GM12872 (cell line): ENCODE measurements at regions not wholly inside any gene's neighbourhood (a gene's known extent, or its start where the extent isn't known, plus 50 kb on each side); places are given as distances from the start of the nearest gene placed in this dataset.

Source experiments
- TF ChIP-seq, protein P1 (sequence below): IDR thresholded peaks from 3 replicates; pipeline ENCODE4 v1.5.1; 2011; ENCODE audit warnings: low read depth, mild to moderate bottlenecking, low read length, moderate library complexity; ENCODE audit not compliant: insufficient read depth

DNA sequence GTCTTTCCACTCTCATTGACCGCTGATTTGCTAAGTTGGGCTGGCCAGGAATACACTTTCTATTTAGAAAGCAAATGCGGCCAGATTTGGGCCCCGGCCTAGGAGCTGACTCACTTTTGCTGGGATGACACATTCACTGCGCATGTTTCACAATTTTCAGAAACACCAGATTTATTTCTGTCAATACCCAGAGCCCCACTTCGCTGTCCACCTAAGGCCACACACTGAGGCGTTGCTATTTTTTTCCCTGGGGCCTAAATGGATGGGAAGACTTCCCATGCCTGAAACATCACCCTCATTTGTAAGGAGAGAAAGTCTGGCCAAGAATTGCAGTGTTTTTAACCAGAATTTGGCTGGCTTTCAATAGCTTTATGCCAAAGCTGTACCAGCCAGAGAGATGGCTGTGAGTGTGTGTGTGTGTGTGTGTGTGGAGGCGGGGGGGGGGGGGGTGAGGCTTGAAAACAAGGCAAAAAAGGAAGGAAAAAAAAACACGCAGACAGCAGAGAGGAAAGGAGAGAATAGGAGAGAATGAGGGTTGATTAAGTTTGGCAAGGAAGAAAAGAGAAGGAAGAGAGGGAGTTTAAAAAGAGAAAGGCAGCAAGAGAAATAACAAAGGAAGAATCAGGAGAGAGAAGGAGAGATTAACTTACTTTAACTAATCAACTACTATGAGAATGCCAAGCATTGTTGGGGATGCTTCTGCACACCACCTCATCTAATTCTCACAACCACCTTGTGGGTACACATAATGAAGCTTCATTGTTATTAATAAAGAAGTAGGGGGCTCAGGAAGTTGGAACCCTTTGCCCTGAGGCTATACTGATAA lies 261.4 kb upstream of the KLF4 start:
- TF ChIP-seq, protein P1, sequence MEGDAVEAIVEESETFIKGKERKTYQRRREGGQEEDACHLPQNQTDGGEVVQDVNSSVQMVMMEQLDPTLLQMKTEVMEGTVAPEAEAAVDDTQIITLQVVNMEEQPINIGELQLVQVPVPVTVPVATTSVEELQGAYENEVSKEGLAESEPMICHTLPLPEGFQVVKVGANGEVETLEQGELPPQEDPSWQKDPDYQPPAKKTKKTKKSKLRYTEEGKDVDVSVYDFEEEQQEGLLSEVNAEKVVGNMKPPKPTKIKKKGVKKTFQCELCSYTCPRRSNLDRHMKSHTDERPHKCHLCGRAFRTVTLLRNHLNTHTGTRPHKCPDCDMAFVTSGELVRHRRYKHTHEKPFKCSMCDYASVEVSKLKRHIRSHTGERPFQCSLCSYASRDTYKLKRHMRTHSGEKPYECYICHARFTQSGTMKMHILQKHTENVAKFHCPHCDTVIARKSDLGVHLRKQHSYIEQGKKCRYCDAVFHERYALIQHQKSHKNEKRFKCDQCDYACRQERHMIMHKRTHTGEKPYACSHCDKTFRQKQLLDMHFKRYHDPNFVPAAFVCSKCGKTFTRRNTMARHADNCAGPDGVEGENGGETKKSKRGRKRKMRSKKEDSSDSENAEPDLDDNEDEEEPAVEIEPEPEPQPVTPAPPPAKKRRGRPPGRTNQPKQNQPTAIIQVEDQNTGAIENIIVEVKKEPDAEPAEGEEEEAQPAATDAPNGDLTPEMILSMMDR: no peak

DNA sequence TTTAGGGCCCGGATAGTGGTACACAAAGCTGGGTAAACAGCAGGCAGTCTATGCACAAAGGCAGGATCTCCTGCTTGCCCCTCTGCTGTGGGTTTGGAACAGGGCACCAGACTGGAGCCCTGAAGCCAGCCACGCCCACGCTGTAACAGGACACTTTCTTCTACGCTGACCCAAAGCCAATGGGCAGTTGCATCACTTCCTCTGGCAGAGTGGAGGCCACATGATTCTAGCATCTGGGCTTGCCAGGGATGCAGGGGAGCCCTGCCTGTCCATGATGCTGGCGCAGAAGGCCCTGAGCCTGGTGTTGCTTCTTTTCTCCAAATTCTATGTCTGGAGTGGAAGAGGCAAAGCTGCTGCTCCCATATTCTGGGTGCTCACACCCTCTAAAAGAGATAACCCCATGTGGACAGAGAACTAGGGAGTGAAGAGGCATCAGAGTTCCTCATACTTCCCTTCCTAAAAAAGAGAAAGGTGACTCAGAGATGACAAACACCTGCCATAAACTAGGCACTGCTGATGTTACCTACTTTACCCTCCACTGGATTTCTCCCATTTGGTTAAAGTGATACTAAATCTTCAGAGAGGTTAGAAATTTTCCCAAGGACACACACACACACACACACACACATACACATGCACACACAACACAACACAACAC lies 260.3 kb upstream of the KLF4 start:
- TF ChIP-seq, protein P1: no peak

DNA sequence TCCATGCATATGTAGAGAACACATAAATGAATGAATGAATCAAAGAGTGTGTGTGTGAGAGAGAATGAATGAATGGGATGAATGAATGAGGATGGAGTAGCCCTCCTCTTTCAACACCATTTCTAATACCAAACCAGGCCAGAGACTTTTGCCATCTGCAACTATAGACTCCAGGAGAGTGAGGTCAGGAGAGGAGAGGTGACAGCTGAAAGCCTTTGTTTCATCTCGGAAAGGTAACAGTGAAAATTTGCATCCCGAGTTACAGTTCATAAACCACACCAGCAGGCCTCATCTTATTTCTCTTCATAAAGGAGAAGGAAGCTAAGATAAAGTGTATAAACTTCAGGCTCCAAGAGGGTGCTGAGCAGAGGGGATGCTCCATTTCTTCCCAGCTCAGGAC lies 255.3 kb upstream of the KLF4 start:
- TF ChIP-seq, protein P1: no peak

DNA sequence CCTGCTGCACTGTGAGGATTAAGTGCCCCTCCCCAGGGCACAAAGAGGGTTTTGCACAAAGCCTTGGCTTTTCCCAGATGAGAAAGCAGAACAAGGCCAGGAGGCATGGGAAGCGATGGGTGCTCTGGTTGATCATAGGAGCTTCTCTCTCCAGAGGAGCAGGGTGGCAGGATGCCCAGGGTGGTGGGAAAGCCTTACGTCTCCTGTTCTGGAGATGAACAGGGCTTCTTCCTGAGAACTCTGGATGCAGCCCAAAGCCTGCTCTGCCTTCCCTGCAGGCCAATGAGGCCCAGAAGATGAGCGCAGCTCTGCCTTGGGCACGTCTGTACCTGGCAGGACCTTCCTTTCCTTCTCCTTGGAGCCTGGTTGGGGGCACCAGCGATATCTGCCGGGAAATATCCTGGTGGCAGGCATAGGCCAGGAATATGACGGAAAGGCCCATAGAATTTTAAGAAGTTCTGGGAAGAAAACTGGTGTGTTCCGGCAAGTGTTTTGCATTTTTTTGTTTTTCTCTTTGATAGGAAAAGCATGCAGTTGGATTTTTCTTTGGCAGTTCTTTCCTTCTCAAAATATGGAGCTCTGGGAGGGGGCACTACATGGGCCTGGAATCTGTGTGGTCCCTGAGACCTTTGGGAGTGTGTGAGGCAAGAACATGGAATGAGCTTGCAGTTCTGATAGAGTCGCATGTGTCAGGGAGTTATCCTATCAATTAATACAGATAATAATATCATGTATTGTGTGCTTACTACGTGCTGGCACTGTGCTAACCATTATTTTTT lies 253.2 kb upstream of the KLF4 start:
- TF ChIP-seq, protein P1: no peak

DNA sequence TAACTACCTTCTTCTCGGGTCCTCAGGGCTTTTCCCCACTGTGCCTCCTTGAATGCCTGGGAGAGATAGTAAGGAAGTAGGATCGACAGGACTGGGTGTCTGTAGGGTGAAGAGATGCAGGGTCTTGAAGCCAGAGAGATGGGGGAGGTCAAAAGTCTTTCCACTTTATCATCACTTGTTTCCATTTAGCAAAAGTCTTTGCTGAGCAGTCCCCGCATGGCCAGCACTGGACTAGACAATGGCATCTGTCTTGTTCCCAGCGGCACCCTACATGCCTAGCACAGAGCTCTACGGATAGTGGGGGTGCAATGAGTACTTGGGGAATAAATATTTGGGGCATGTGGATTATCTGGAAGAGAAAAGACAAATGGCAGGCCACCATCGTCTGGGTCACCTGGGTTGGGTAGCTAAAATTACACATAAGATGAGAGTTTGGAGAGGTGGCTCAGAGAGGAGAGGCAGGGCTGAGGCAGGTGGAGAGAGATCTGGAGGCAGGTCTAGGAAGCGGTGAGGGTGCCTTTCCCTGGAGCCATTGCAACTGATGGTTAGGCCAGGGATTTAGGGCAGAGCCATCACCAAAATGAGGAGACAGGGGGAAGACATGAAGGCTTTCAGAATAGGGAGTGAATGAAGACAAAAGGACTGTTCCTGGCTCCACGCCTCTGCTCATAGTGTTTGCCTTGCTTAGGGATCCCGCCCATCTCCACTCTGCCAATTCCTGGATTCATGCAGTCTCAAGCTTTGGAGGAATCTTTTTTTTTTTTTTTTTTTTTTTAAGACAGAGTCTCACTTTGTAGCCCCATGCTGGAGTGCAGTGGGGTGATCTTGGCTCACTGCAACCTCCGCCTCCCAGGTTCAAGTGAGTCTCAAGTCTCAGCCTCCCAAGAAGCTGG lies 250.8 kb upstream of the KLF4 start:
- TF ChIP-seq, protein P1: no peak

DNA sequence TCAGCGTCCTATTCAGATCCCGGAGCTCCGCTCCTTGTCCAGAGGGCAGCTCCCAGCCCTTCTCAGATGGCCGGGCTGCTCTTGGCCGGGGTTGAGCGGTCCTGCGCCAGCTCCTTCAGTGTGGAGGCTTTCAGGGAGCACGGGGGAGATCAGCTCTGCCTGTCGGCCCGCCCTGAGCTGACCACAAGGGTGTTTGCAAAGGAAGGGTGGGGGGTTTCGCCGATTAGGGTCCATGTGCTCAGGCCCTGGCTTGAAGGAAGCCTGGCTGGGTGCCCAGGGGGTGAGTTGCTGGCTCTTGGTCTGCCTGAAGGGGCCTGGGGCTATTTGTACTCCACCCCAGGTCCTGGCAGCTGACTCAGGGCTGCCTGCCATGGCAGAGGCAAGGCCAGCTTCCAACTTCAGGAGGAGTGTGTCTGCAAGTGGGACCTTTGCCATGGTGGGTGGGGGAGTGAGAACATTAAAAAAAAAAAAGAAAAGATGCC lies 250.1 kb upstream of the KLF4 start:
- TF ChIP-seq, protein P1: no peak

DNA sequence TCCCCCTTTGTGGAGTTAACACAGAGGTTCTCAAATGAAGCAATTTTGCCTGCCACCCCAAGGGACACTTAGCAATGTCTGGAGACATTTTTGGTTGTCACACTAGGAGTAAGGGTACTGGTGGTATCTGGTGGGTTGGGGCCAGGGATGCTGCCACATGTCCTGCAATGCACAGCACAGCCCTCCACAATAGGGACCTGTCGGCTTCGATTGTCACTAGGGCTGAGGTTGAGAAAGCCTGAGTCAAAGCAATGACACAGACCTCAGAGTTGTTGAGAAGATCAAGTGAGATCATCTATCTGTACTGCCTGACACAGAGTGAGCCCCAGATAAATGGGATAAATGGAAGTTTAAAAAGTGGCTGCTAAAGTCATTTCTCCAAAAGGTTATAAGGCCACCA lies 249.2 kb upstream of the KLF4 start:
- TF ChIP-seq, protein P1: no peak
